ENCODE measurements at regions not wholly inside any gene's neighbourhood (a gene's known extent, or its start where the extent isn't known, plus 50 kb on each side); places are given as distances from the start of the nearest gene placed in this dataset.

DNA sequence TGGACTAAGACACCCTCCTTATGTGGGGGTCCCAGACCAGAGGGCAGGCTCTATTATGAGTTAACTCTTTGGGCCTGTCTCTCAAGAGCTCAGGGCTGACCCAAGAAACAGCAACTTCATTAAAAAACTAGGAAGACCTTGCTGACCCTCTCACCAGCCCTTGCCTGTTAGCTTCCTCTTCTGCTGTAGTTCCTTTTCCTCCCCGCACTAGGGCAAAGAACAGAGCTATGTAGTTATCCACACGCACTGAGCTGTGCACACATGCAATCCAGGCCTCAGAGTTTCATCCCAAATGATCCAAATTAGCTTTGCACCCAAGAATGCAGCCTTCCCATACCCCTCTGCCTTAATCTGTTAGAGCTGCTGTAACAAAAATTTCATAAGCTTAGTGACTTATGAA, 539.6 kb upstream of the CADM1 start:
- TF ChIP-seq, protein P1, sequence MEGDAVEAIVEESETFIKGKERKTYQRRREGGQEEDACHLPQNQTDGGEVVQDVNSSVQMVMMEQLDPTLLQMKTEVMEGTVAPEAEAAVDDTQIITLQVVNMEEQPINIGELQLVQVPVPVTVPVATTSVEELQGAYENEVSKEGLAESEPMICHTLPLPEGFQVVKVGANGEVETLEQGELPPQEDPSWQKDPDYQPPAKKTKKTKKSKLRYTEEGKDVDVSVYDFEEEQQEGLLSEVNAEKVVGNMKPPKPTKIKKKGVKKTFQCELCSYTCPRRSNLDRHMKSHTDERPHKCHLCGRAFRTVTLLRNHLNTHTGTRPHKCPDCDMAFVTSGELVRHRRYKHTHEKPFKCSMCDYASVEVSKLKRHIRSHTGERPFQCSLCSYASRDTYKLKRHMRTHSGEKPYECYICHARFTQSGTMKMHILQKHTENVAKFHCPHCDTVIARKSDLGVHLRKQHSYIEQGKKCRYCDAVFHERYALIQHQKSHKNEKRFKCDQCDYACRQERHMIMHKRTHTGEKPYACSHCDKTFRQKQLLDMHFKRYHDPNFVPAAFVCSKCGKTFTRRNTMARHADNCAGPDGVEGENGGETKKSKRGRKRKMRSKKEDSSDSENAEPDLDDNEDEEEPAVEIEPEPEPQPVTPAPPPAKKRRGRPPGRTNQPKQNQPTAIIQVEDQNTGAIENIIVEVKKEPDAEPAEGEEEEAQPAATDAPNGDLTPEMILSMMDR (IDR thresholded peaks at IDR 0.05): no peak
- TF ChIP-seq POLR2AphosphoS5 (IDR thresholded peaks at IDR 0.05): no peak

Measured in prostate gland (tissue), 2 donors.